Middle frontal gyrus (tissue), 1 donor: ENCODE measurements at regions not wholly inside any gene's neighbourhood (a gene's known extent, or its start where the extent isn't known, plus 50 kb on each side); places are given as distances from the start of the nearest gene placed in this dataset.

Source experiments
- DNase-seq: peaks from one replicate; pipeline ENCODE4 v3.0.0-alpha.2; 2015; ENCODE audit warnings: low spot score; ENCODE audit errors: extremely low spot score

DNA sequence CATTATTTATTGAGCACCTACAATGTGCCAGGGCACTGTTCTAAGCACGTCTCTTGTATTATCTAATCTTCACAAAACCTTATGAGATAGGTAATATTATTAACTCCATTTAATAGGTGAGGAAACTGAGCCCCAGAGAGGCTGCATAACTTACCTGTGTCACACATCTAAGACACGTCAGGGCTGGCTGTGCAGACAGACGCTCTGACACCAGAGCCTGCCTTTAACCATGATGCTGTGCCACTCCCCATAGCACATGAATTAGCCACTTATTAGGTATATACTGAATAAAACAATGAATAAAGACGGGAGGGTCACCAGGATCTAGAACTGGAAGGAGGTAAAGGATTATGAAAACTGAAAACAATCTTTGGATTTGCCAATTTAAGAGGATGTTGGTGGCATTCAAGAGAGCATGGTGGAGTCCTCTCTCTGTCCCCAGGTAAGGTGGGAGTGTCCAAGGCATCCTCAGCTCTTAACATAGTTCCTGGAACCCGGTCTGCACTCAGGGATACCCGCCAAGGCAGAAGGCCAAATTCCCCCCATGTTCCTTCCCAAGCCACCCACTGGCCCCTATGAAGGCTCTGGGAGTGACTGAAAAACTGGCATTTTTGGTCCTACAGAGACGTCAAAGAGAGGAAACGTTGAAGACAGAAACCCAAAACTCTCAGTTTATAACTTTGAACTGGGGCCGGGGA is 479.7 kb downstream of the FOXO1 start:
- DNase-seq = no peak

DNA sequence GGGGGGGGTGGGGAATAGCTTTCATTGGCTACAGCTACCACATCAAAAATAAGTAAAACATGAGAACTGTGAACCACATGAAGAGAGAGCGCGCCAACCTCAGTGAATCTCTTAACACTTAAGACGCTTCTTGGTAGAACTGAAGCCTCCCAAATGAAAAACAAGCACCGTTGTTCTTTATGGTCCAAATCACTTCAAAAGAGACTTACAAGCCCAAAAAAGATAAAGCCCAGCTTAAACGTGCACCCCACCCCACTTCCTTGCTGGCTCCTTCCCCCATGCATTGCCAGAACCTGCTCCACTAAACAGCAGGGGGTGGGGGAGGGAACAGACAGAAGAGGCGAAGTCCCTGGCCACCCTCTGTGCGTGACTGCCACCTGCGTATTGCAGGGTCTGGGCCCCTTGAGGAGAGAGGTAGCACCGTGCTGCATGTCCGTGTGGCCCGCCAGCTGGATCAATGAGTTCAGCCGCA is 479.1 kb downstream of the FOXO1 start:
- DNase-seq = no peak

DNA sequence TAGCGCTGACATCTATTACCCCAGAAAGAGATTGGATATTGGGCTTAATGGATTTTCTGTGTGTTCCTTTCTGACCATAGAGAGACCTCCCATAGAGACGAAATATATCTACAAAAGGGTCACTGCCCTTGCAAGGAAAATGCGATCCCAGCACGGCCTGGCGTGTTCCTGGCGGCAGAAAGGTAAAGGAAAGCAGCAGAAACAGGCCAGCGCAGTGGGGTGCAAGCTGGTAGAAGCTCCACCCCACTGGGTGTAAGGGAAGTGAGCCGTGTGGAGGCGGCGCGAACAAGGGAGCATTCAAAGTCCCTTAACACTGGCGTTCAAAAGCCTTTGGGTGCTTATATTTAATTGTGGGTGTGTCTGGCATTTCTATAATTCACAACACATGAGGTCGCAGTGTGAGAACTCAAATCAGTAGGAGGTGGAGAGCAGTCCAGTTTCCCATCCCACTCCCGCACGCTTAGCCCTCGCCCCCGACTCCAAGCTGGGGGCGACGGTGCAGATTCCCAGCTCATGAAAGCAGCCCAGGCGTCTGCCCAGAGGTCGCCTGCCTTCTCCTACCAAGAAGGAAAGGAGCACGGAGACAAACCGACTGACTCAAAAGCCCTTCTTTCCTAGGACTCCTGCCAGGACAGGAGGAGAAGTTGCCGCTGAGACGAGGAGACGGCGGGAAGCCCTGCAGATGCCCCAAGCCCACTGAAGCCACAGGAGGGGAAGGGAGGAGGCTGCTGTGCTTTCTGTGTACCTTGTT is 478.4 kb downstream of the FOXO1 start:
- no peak for DNase-seq

DNA sequence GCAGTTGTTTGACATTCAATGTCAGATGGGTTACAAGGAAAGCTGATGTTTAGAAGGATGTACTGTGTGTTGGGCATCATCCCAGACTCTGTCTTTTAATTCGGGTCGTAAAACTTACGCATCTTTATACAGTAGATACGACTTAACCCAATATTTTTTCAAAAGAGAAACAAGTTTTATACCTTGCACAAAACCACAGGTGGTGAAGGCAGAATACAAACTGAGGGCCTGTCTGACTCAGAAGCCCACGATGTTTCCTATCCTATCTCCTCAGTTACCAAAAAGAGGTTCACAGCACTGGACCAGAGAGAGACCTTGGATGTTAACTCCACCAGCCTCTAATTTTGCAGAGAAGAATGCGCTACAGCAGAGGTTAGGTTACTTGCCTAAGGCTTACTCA is 477.0 kb downstream of the FOXO1 start:
- DNase-seq = no peak

DNA sequence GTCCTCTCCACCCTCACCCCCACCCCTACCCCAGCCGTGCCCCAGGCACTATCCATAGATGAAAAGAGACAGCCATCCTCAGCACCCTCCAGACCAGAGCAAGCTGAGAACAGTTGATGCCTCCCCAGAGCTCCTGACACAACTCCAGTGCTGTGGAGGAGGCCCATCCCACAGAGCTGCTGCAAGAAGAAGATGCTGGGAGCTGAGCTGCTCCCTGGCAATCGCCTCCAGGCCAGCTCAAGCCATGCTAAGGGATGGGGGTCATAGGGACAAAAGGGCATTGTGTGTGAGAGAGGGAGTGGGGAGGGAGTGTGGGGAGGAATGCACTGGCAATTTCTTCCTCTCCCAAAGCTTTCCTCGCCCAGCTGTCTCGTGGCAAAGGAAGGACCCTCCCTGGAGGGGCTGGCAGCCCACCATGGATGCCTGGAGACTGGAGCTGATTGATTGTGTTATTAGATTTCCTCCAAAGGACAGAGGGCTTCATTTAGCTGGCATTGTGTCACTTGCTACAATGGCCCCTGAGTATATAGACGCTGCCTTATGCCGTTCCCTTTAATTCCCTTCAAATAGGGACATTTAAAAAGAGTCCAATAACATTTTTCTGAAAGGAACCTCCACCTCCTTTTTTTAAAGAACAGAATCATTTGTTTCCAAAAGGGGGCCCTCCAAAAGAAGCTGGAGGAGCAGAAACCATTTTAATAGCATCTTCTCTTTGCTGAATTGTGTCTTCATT is 476.4 kb downstream of the FOXO1 start:
- DNase-seq = no peak

DNA sequence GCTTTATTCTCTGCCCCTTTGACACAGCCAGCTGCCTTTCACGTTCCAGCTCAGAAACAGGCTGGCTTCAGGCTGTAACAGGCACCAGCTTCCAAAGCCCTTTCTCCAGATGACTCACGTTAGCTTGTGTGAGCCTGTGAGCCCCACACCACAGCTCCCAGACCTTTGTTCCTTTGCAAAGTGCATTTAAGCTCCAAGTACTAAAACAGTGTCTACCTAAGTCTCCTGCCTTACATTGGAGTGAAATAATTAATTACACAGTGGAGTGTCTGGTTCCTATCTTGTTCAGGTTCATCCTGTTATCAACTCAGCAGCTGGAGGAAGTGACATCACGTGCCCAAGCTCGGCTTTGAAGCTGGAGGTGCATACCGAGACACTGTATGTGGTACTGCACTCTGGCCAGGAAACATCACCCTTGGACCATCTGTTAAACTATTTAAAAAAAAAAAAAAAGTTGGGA is 475.8 kb downstream of the FOXO1 start:
- DNase-seq = peak; percentile 65

DNA sequence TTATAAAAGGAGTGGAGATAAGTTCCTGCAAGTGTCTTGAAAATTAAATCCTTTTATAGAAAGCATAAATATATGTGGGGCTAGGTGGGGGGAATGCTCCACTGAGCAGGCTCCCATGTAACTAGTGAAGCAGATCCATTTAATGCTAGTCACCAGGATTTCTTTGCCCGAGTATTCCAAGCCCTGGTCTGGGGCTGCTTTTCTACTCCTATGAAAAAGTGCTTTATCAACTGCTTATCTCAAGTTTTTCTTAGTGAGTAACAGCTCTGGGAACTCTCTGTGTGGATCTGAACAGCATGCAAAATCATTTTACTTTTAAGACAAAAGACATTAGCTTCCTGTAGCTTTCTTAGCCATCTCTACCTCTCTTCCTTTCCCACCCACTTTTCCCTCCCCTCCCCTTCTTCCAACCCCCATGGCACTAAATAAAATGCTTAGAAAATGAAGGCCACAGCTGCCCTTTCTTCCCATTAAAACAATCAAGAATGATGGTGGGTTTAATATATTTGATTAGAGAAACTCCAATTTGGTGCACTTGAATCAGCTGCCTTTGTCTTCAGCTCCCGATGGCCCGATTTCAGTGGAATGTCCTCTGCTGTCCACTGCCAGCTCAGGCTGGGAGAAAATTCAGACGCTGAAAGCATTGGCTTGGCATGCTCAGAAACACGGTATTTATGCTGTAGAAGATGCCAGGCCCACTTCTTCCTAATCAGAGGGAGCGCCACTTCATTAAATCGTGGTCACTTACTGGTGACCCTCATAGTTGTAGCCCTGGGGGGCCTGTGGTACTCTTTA is 475.1 kb downstream of the FOXO1 start:
- no peak for DNase-seq

GRCh38 chr13:40192452-40192851 is 474.0 kb downstream of the FOXO1 start:
- no peak for DNase-seq

- DNase-seq = no peak
These were observed 473.6 kb downstream of the FOXO1 start for GRCh38 chr13:40192858-40193257.

DNA sequence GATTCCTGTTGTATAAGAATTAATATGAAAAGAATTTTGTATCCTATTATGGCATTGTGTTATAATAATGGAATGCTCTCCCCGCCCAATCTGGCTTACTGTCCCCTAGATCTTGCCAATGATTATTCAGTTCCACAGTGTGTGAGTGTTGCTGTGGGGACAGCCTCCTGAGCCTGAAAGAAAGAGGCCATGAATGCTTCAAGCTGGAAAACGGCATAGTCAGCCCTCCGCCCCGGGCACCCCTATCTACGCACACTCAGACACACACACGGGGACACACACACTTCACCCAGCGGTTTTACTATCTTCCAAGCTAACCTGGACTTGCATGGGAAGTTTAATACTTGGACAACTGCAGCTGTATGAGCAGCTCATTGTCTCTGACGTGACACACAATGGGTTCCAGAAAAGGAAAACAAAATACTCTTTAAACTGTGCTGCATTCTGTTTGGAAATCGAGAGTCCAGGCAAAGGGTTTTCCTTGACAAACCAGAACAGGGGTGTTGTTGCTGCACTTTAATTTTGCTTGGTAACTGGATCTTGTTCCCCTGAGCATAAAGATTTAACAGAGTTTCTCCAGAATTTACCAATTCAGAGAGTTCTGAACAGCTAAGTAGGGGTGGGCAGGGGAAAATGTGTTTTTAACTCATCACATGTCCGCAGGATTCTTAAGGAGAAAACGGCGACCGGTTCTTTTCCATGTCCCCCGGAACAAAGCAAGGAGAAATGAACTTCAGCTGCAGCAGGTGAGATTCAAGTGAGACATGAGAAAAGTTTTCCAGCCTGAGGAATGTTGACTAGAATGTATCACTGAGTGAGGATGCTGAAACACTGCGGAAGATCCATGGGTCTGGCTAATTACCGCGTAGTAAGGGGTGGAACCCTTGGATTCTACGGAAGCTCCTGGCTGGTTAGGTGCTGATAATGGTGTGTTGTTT is 472.9 kb downstream of the FOXO1 start:
- no peak for DNase-seq

DNA sequence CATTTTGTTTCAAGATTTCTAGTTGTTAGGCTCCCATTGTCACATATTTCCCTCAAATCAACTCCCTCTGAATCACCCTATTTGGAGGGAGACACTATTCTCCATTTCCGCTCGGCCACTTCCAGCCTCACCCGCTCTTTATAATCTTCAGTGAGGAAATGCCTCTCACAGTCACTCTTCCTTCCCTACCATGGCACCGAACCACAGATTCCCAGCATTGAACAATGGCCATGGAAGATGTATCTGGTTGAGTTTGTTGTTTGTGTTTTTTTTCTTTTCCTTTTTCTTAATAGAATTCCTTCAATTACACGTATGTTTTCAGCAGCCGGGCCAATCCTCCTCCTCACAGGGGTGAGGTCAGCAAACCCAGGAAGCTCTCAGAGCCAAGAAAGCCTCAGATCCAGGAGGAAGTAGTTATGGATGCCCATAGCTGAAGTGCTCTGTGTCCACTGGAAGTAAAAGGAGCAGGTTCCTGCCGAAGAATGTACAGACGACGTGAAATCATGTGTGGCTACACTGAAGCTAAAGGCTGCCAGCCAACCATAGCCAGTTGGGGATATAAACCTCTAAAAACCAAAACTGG is 472.1 kb downstream of the FOXO1 start:
- no peak for DNase-seq

- DNase-seq = no peak
These were observed 469.4 kb downstream of the FOXO1 start for GRCh38 chr13:40197049-40197448.

- DNase-seq = no peak
These were observed 468.4 kb downstream of the FOXO1 start for GRCh38 chr13:40197936-40198595.

GRCh38 chr13:40200273-40200978 is 466.0 kb downstream of the FOXO1 start:
- no peak for DNase-seq

- DNase-seq = no peak
These were observed 462.2 kb downstream of the FOXO1 start for GRCh38 chr13:40204246-40204645.

DNA sequence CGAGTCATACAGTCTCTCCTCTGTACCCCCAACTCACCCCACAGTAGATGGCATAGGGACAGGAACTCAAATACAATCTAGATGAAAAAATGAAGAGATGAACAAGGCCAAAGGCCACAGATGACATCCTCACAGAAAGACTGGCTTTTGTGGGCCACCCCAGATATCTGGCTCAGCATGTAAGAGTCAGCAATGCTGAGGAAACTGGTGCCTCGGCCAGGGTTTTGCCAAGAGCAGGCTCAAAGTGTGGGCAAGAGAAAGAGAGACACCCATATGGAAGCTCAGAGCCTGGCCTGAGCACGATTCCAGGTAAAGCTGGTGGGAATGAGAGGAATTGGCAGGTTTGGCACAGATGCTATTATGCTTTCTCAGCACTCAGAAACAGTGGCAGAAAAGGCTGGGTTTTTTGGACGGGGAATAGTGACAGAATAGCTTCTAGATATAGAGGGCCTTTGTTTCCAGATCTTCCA is 460.6 kb downstream of the FOXO1 start:
- DNase-seq = no peak

GRCh38 chr13:40206241-40207000 is 460.0 kb downstream of the FOXO1 start:
- no peak for DNase-seq

DNA sequence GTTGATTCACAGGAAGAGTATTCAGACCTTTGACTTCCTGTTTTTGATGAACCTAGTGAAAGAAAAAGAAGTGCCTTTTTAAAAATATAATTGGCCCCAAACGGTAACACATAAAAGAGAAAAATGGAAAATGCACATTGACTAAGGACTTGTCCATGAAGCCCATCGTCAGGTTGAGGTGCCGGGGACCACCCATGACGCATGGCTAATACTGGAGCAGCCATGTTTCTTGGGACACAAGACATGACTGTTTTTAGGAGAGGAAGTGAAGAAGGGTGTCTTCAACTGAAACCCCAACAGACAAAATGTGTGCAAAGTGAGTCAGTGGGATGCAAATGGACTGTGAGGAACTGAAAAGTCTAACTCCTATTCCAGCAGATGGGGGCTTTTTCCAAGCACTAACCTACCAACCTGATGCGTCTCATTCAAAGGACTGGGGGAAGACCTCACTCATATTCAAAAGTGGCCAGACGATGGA is 459.4 kb downstream of the FOXO1 start:
- no peak for DNase-seq
